Adrenal gland (tissue), 9 donors: ENCODE measurements at regions not wholly inside any gene's neighbourhood (a gene's known extent, or its start where the extent isn't known, plus 50 kb on each side); places are given as distances from the start of the nearest gene placed in this dataset.
"Not testable (repeated sequence)": the region's sequence is repeated elsewhere in the genome, so short reads cannot be mapped to it uniquely, and the experiment has no call there.

Experiments
- DNase-seq, 7 donors: peaks; one replicate each; pipeline ENCODE4 v3.0.0-alpha.2; 2019 to 2020
- H3K27ac ChIP-seq, 5 donors: fragments of 200-600 bp; sonication (generic) in 4 of 5; 1 replicate in 3 of 5; 2 replicates in 2 of 5; pipeline versions ENCODE4 v1.5.1 to v1.8.0; 2016 to 2020; ENCODE audit warnings: mild to moderate bottlenecking in 1 of 5
- H3K27me3 ChIP-seq: fragments of 200-600 bp; 2 replicates; pipeline ENCODE4 v1.8.0; 2021
- H3K36me3 ChIP-seq, 2 donors: fragments of 200-600 bp; replicated peaks in 1 of 2; 1 replicate in 1 of 2; 2 replicates in 1 of 2; pipeline versions ENCODE4 v1.5.1 to v1.8.0; 2018 to 2022
- H3K4me1 ChIP-seq, 2 donors: fragments of 200-600 bp; replicated peaks in 1 of 2; 1 replicate in 1 of 2; 2 replicates in 1 of 2; pipeline versions ENCODE4 v1.5.1 to v1.8.0; 2018 to 2021
- H3K4me3 ChIP-seq, 4 donors: fragments of 200-600 bp; sonication (generic) in 3 of 4; one replicate each; pipeline ENCODE4 v1.5.1; 2016 to 2018
- H3K9me3 ChIP-seq, 3 donors: fragments of 200-600 bp; sonication (generic) in 1 of 3; replicated peaks in 1 of 3; 1 replicate in 2 of 3; 2 replicates in 1 of 3; pipeline versions ENCODE4 v1.5.1 to v1.8.0; 2016 to 2021
- CTCF ChIP-seq, 6 experiments: fragments of 450-650 bp in 4 of 6; fragments of 200-600 bp in 2 of 6; sonication (generic) in 1 of 6; IDR thresholded peaks; 1 replicate in 5 of 6; 2 replicates in 1 of 6; pipeline versions ENCODE4 v1.5.1 to v1.8.0; 2016 to 2021; ENCODE audit warnings: antibody characterized with exemption in 6 of 6, mild to moderate bottlenecking in 2 of 6, moderate library complexity in 1 of 6
- POLR2A ChIP-seq, 2 donors: fragments of 450-650 bp; IDR thresholded peaks; one replicate each; pipeline ENCODE4 v1.6.1; 2017; ENCODE audit warnings: antibody characterized with exemption in 2 of 2, mild to moderate bottlenecking in 2 of 2, moderate library complexity in 1 of 2
- WGBS, 4 donors: extraction: QIAGEN DNeasy Blood & Tissue Kit in 2 of 4; methylation state at CpG; one replicate each; pipeline versions ENCODE4 v1.1.5 to v1.1.7; 2013 to 2017; 5-methylcytosine and 5-hydroxymethylcytosine counted together
- intact Hi-C, 2 donors: fragments of 100-400 bp; cut with DNase I; formaldehyde crosslinking; loops; one replicate each; pipeline versions ENCODE4 v1.14.1 to v1.15.0; 2022 to 2023
- donor health status: healthy with polysubstance abuse.
- donor health status: Bipolar disorder and iron deficiency.
- donor health status: DM: yes; HTN: yes; CAD: no.
- donor health status: DM: no; HTN: no; CAD: no.
- donor health status: DM: no; HTN: no; CAD: no.

- H3K27ac ChIP-seq, result no peak overlapping the region
- H3K36me3 ChIP-seq, result no peaks in the 10 kb centered on the region
- no peak overlapping the region for H3K4me3 ChIP-seq
- TF ChIP-seq CTCF (IDR thresholded peaks at IDR 0.05) (no peak), POLR2A (IDR thresholded peaks at IDR 0.05) (no peak)
- 40 to 56% (median 49%) methylated on average over 7 of the region's 7 CpGs for WGBS, 4 donors
- no peak for DNase-seq
- H3K9me3 ChIP-seq, result no peaks in the 10 kb centered on the region
- H3K27me3 ChIP-seq, result no peaks in the 10 kb centered on the region
- intact Hi-C loops, result no loop called here
- no peaks in the 10 kb centered on the region for H3K4me1 ChIP-seq
Measured at GRCh38 chr10:35986756-35987502, 344.8 kb upstream of the FZD8 start.

GRCh38 chr10:35979116-35979515 is 337.0 kb upstream of the FZD8 start:
- Histone ChIP-seq H3K4me3 (no peak overlapping the region), H3K9me3 (no peaks in the 10 kb centered on the region), H3K4me1 (no peaks in the 10 kb centered on the region), H3K27ac (no peak overlapping the region), H3K36me3 (no peaks in the 10 kb centered on the region), H3K27me3 (no peaks in the 10 kb centered on the region)
- intact Hi-C loops, result no loop called here
- TF ChIP-seq POLR2A (IDR thresholded peaks at IDR 0.05) (no peak), CTCF (IDR thresholded peaks at IDR 0.05) (no peak)
- WGBS, 4 donors, result 66 to 77% (median 74%) methylated on average over 2 of the region's 2 CpGs
- DNase-seq, result no peak

GRCh38 chr10:35973912-35974591 is 332.0 kb upstream of the FZD8 start:
- H3K27ac ChIP-seq, H3K27me3 ChIP-seq, DNase-seq, H3K9me3 ChIP-seq, H3K36me3 ChIP-seq, H3K4me1 ChIP-seq, intact Hi-C loops, H3K4me3 ChIP-seq: not testable (repeated sequence)
- WGBS, 4 donors, result 48 to 61% (median 57%) methylated on average over 5 of the region's 5 CpGs

- intact Hi-C loops, result no loop called here
- no peak for DNase-seq
- TF ChIP-seq POLR2A (IDR thresholded peaks at IDR 0.05), result no peak
- TF ChIP-seq CTCF (IDR thresholded peaks at IDR 0.05), result no peak
- no peak overlapping the region for H3K27ac ChIP-seq
- H3K4me1 ChIP-seq, result no peaks in the 10 kb centered on the region
- WGBS, 4 donors, result 84 to 85% (median 85%) methylated on average over 3 of the region's 3 CpGs
- no peaks in the 10 kb centered on the region for H3K36me3 ChIP-seq
- no peaks in the 10 kb centered on the region for H3K9me3 ChIP-seq
- no peaks in the 10 kb centered on the region for H3K27me3 ChIP-seq
- H3K4me3 ChIP-seq, result no peak overlapping the region
Measured at GRCh38 chr10:35972275-35972674, 330.2 kb upstream of the FZD8 start.

GRCh38 chr10:35971397-35971796 is 329.3 kb upstream of the FZD8 start:
- 57 to 76% (median 70%) methylated on average over 2 of the region's 2 CpGs for WGBS, 4 donors
- H3K9me3 ChIP-seq, result no peaks in the 10 kb centered on the region
- no peak for TF ChIP-seq POLR2A (IDR thresholded peaks at IDR 0.05)
- no peak for TF ChIP-seq CTCF (IDR thresholded peaks at IDR 0.05)
- H3K36me3 ChIP-seq, result no peaks in the 10 kb centered on the region
- no peaks in the 10 kb centered on the region for H3K4me1 ChIP-seq
- intact Hi-C loops, result no loop called here
- no peak overlapping the region for H3K4me3 ChIP-seq
- H3K27me3 ChIP-seq, result no peaks in the 10 kb centered on the region
- no peak for DNase-seq
- no peak overlapping the region for H3K27ac ChIP-seq
